CD8-positive, alpha-beta memory T cell (primary cell): ENCODE measurements at regions not wholly inside any gene's neighbourhood (a gene's known extent, or its start where the extent isn't known, plus 50 kb on each side); places are given as distances from the start of the nearest gene placed in this dataset.

Experiments
- CTCF ChIA-PET: fragments of 350-600 bp; sonication (Branson Sonifier 250); formaldehyde crosslinking; loops from one replicate; lab custom pipeline; 2021; ENCODE audit warnings: antibody characterized with exemption; lab: Charles Lee
- POLR2A ChIA-PET: fragments of 350-600 bp; sonication (Branson Sonifier 250); formaldehyde crosslinking; loops from one replicate; lab custom pipeline; 2021; ENCODE audit warnings: antibody characterized with exemption; lab: Charles Lee
- DNase-seq, 5 donors: peaks; one replicate each; pipeline versions ENCODE4 v3.0.0 to v3.0.0-alpha.2; 2020 to 2022; ENCODE audit warnings: mixed read lengths in 1 of 5
- H3K27ac ChIP-seq: one replicate; pipeline ENCODE4 v1.7.0; 2013; ENCODE audit warnings: low read depth, mild to moderate bottlenecking, low read length, moderate library complexity
- H3K27me3 ChIP-seq: 2 replicates; pipeline ENCODE4 v1.7.0; 2013; ENCODE audit warnings: low read length, mild to moderate bottlenecking; ENCODE audit not compliant: insufficient read depth, poor library complexity, severe bottlenecking
- H3K36me3 ChIP-seq: 2 replicates; pipeline ENCODE4 v1.7.0; 2013; ENCODE audit warnings: mild to moderate bottlenecking, low read length, moderate library complexity; ENCODE audit not compliant: insufficient read depth
- H3K4me1 ChIP-seq: 2 replicates; pipeline ENCODE4 v1.7.0; 2013; ENCODE audit warnings: mild to moderate bottlenecking, low read length, moderate library complexity; ENCODE audit not compliant: insufficient read depth
- H3K4me3 ChIP-seq: 2 replicates; pipeline ENCODE4 v1.7.0; 2013; ENCODE audit warnings: mild to moderate bottlenecking, low read length
- H3K9me3 ChIP-seq: 2 replicates; pipeline ENCODE4 v1.7.0; 2013; ENCODE audit warnings: mild to moderate bottlenecking, low read length
- H3K27ac Mint-ChIP-seq, 8 donors: one replicate each; pipeline ENCODE4 v1.8.0; 2020 to 2021; ENCODE audit warnings: mixed read lengths in 8 of 8, mild to moderate bottlenecking in 6 of 8, inconsistent platforms in 3 of 8, moderate library complexity in 3 of 8
- H3K27me3 Mint-ChIP-seq, 2 donors: one replicate each; pipeline ENCODE4 v1.8.0; 2020 to 2021; ENCODE audit warnings: mixed read lengths in 2 of 2, mild to moderate bottlenecking in 1 of 2, moderate library complexity in 1 of 2
- H3K36me3 Mint-ChIP-seq, 3 donors: one replicate each; pipeline ENCODE4 v1.8.0; 2020 to 2021; ENCODE audit warnings: mixed read lengths in 3 of 3, inconsistent platforms in 1 of 3, mild to moderate bottlenecking in 1 of 3
- H3K4me1 Mint-ChIP-seq, 3 donors: one replicate each; pipeline ENCODE4 v1.8.0; 2020 to 2021; ENCODE audit warnings: mixed read lengths in 3 of 3, inconsistent platforms in 1 of 3, mild to moderate bottlenecking in 1 of 3
- H3K4me3 Mint-ChIP-seq, 7 donors: one replicate each; pipeline ENCODE4 v1.8.0; 2020 to 2021; ENCODE audit warnings: mixed read lengths in 7 of 7, mild to moderate bottlenecking in 6 of 7, moderate library complexity in 4 of 7, inconsistent platforms in 2 of 7
- H3K9me3 Mint-ChIP-seq, 5 donors: one replicate each; pipeline ENCODE4 v1.8.0; 2020 to 2022; ENCODE audit warnings: mixed read lengths in 5 of 5, mild to moderate bottlenecking in 3 of 5, moderate library complexity in 2 of 5, inconsistent platforms in 1 of 5

- no peaks in the 10 kb centered on the region for H3K27me3 ChIP-seq
- CTCF ChIA-PET = no interaction called here
Observed at GRCh38 chr20:51262240-51262639, 239.3 kb upstream of the KCNG1 start.

GRCh38 chr20:51259455-51259854 lies 236.5 kb upstream of the KCNG1 start:
- POLR2A ChIA-PET = no interaction called here
- H3K27ac ChIP-seq = no peak overlapping the region
- H3K4me1 Mint-ChIP-seq = peaks cover 0 to 5% (median 4%) of the 10 kb centered on the region in 3 donors
- CTCF ChIA-PET = no interaction called here
- H3K4me3 ChIP-seq = no peak overlapping the region
- no peak overlapping the region for H3K4me3 Mint-ChIP-seq
- no peaks in the 10 kb centered on the region for H3K36me3 ChIP-seq
- H3K27ac Mint-ChIP-seq = no peak overlapping the region
- H3K27me3 Mint-ChIP-seq = peaks cover 5 to 47% of the 10 kb centered on the region in 2 donors
- H3K27me3 ChIP-seq = no peaks in the 10 kb centered on the region
- DNase-seq = no peak
- H3K9me3 ChIP-seq = no peaks in the 10 kb centered on the region
- no peaks in the 10 kb centered on the region for H3K36me3 Mint-ChIP-seq
- H3K4me1 ChIP-seq = no peaks in the 10 kb centered on the region
- peaks cover 0 to 1% (median 0%) of the 10 kb centered on the region in 5 donors for H3K9me3 Mint-ChIP-seq

More at GRCh38 chr20:51262240-51262639, 239.3 kb upstream of the KCNG1 start:
- Mint-ChIP-seq H3K4me1 (no peaks in the 10 kb centered on the region), H3K36me3 (no peaks in the 10 kb centered on the region), H3K4me3 (no peak overlapping the region), H3K27ac (no peak overlapping the region), H3K27me3 (peaks cover 10 to 42% of the 10 kb centered on the region in 2 donors), H3K9me3 (peaks cover 0 to 11% (median 3%) of the 10 kb centered on the region in 5 donors)
- no peaks in the 10 kb centered on the region for H3K36me3 ChIP-seq
- H3K4me1 ChIP-seq = no peaks in the 10 kb centered on the region
- H3K4me3 ChIP-seq = no peak overlapping the region
- no peaks in the 10 kb centered on the region for H3K9me3 ChIP-seq
- POLR2A ChIA-PET = no interaction called here
- H3K27ac ChIP-seq = no peak overlapping the region
- DNase-seq = no peak

- H3K9me3 Mint-ChIP-seq = no peaks in the 10 kb centered on the region
- no peaks in the 10 kb centered on the region for H3K9me3 ChIP-seq
- ChIA-PET POLR2A (no interaction called here), CTCF (no interaction called here)
- H3K27ac Mint-ChIP-seq = no peak overlapping the region
- no peak overlapping the region for H3K4me3 ChIP-seq
- no peak overlapping the region for H3K4me3 Mint-ChIP-seq
- no peaks in the 10 kb centered on the region for H3K4me1 ChIP-seq
- no peak for DNase-seq
- no peaks in the 10 kb centered on the region for H3K36me3 Mint-ChIP-seq
- H3K4me1 Mint-ChIP-seq = peaks cover 0 to 5% (median 4%) of the 10 kb centered on the region in 3 donors
- no peaks in the 10 kb centered on the region for H3K36me3 ChIP-seq
- peaks cover 8 to 54% of the 10 kb centered on the region in 2 donors for H3K27me3 Mint-ChIP-seq
- no peaks in the 10 kb centered on the region for H3K27me3 ChIP-seq
- H3K27ac ChIP-seq = no peak overlapping the region
Observed at GRCh38 chr20:51258582-51259165, 235.8 kb upstream of the KCNG1 start.

- Mint-ChIP-seq H3K4me1 (peaks cover 0 to 5% (median 4%) of the 10 kb centered on the region in 3 donors), H3K27me3 (peaks cover 9 to 68% of the 10 kb centered on the region in 2 donors), H3K27ac (no peak overlapping the region), H3K36me3 (no peaks in the 10 kb centered on the region), H3K9me3 (no peaks in the 10 kb centered on the region), H3K4me3 (no peak overlapping the region)
- ChIA-PET CTCF (no interaction called here), POLR2A (no interaction called here)
- no peaks in the 10 kb centered on the region for H3K9me3 ChIP-seq
- H3K27me3 ChIP-seq = peaks cover 4% of the 10 kb centered on the region
- no peaks in the 10 kb centered on the region for H3K4me1 ChIP-seq
- DNase-seq = no peak
- no peaks in the 10 kb centered on the region for H3K36me3 ChIP-seq
- no peak overlapping the region for H3K4me3 ChIP-seq
- no peak overlapping the region for H3K27ac ChIP-seq
Observed at GRCh38 chr20:51255417-51255816, 232.5 kb upstream of the KCNG1 start.

- H3K27ac Mint-ChIP-seq = no peak overlapping the region
- peaks cover 11 to 69% of the 10 kb centered on the region in 2 donors for H3K27me3 Mint-ChIP-seq
- no peaks in the 10 kb centered on the region for H3K36me3 ChIP-seq
- no peaks in the 10 kb centered on the region for H3K36me3 Mint-ChIP-seq
- DNase-seq = no peak
- H3K9me3 ChIP-seq = no peaks in the 10 kb centered on the region
- H3K27ac ChIP-seq = no peak overlapping the region
- ChIA-PET POLR2A (no interaction called here), CTCF (no interaction called here)
- no peak overlapping the region for H3K4me3 Mint-ChIP-seq
- H3K4me1 ChIP-seq = no peaks in the 10 kb centered on the region
- no peaks in the 10 kb centered on the region for H3K9me3 Mint-ChIP-seq
- H3K27me3 ChIP-seq = peaks cover 4% of the 10 kb centered on the region
- peaks cover 0 to 5% (median 4%) of the 10 kb centered on the region in 3 donors for H3K4me1 Mint-ChIP-seq
- H3K4me3 ChIP-seq = no peak overlapping the region
Observed at GRCh38 chr20:51253280-51253679, 230.4 kb upstream of the KCNG1 start.

- DNase-seq = no peak
Observed at GRCh38 chr20:51249781-51250180, 226.9 kb upstream of the KCNG1 start.

GRCh38 chr20:51249215-51249614 lies 226.3 kb upstream of the KCNG1 start:
- Mint-ChIP-seq H3K36me3 (no peaks in the 10 kb centered on the region), H3K4me1 (no peaks in the 10 kb centered on the region), H3K9me3 (no peaks in the 10 kb centered on the region), H3K27me3 (peaks cover 10 to 47% of the 10 kb centered on the region in 2 donors), H3K4me3 (no peak overlapping the region), H3K27ac (no peak overlapping the region)
- Histone ChIP-seq H3K27me3 (peaks cover 4% of the 10 kb centered on the region), H3K4me3 (no peak overlapping the region), H3K9me3 (no peaks in the 10 kb centered on the region), H3K27ac (no peak overlapping the region), H3K4me1 (no peaks in the 10 kb centered on the region), H3K36me3 (no peaks in the 10 kb centered on the region)
- CTCF ChIA-PET = no interaction called here
- DNase-seq = no peak
- POLR2A ChIA-PET = no interaction called here

More at GRCh38 chr20:51249781-51250180, 226.9 kb upstream of the KCNG1 start:
- no peaks in the 10 kb centered on the region for H3K36me3 Mint-ChIP-seq
- Histone ChIP-seq H3K4me3 (no peak overlapping the region), H3K9me3 (no peaks in the 10 kb centered on the region), H3K27ac (no peak overlapping the region), H3K36me3 (no peaks in the 10 kb centered on the region), H3K4me1 (no peaks in the 10 kb centered on the region), H3K27me3 (peaks cover 4% of the 10 kb centered on the region)
- peaks cover 9 to 50% of the 10 kb centered on the region in 2 donors for H3K27me3 Mint-ChIP-seq
- POLR2A ChIA-PET = no interaction called here
- CTCF ChIA-PET = no interaction called here
- H3K4me3 Mint-ChIP-seq = no peak overlapping the region
- H3K9me3 Mint-ChIP-seq = no peaks in the 10 kb centered on the region
- H3K4me1 Mint-ChIP-seq = no peaks in the 10 kb centered on the region
- H3K27ac Mint-ChIP-seq = no peak overlapping the region

GRCh38 chr20:51244466-51244865 lies 221.6 kb upstream of the KCNG1 start:
- DNase-seq = no peak
- H3K27me3 ChIP-seq = no peaks in the 10 kb centered on the region
- POLR2A ChIA-PET = no interaction called here
- H3K4me1 Mint-ChIP-seq = no peaks in the 10 kb centered on the region
- peaks cover 0 to 15% (median 6%) of the 10 kb centered on the region in 5 donors for H3K9me3 Mint-ChIP-seq
- CTCF ChIA-PET = no interaction called here
- no peaks in the 10 kb centered on the region for H3K9me3 ChIP-seq
- no peak overlapping the region for H3K4me3 Mint-ChIP-seq
- no peak overlapping the region for H3K4me3 ChIP-seq
- H3K27ac Mint-ChIP-seq = no peak overlapping the region
- no peak overlapping the region for H3K27ac ChIP-seq
- H3K36me3 Mint-ChIP-seq = peaks cover 0 to 1% (median 0%) of the 10 kb centered on the region in 3 donors
- no peaks in the 10 kb centered on the region for H3K36me3 ChIP-seq
- no peaks in the 10 kb centered on the region for H3K4me1 ChIP-seq
- peaks cover 12 to 39% of the 10 kb centered on the region in 2 donors for H3K27me3 Mint-ChIP-seq
